Right lobe of liver (tissue), 6 donors: ENCODE measurements at regions not wholly inside any gene's neighbourhood (a gene's known extent, or its start where the extent isn't known, plus 50 kb on each side); places are given as distances from the start of the nearest gene placed in this dataset.

ENCODE experiments used
- ATAC-seq, 4 donors: fragments of 200-7000 bp; cut with Tn5 transposase; one replicate each; pipeline ENCODE4 v1.9.1; 2020; ENCODE audit warnings: mild to moderate bottlenecking in 4 of 4, moderate library complexity in 4 of 4
- DNase-seq, 3 donors: peaks; one replicate each; pipeline ENCODE4 v3.0.0-alpha.2; 2020
- H3K27ac ChIP-seq, 3 donors: fragments of 200-600 bp; one replicate each; pipeline ENCODE4 v1.8.0; 2022
- H3K27me3 ChIP-seq, 2 donors: fragments of 200-600 bp; one replicate each; pipeline ENCODE4 v1.8.0; 2022
- H3K36me3 ChIP-seq, 4 donors: fragments of 200-600 bp; sonication (generic) in 1 of 4; one replicate each; pipeline versions ENCODE4 v1.5.1 to v1.8.0; 2017 to 2022; ENCODE audit warnings: control low read depth in 1 of 4
- H3K4me1 ChIP-seq, 4 donors: fragments of 200-600 bp; sonication (generic) in 1 of 4; one replicate each; pipeline versions ENCODE4 v1.5.1 to v1.8.0; 2017 to 2022; ENCODE audit warnings: control low read depth in 1 of 4
- H3K4me3 ChIP-seq, 3 donors: fragments of 200-600 bp; one replicate each; pipeline ENCODE4 v1.8.0; 2022
- H3K9me3 ChIP-seq, 4 donors: fragments of 200-600 bp; sonication (generic) in 1 of 4; one replicate each; pipeline versions ENCODE4 v1.5.1 to v1.8.0; 2017 to 2022; ENCODE audit warnings: control low read depth in 1 of 4
- POLR2A ChIP-seq: fragments of 450-650 bp; IDR thresholded peaks from one replicate; pipeline ENCODE4 v1.6.1; 2017; ENCODE audit warnings: antibody characterized with exemption, mild to moderate bottlenecking
- WGBS: methylation state at CpG from one replicate; pipeline ENCODE4 v1.1.6; 2018; ENCODE audit warnings: low coverage, low lambda C conversion rate; ENCODE audit not compliant: insufficient coverage; ENCODE audit errors: missing lambda C conversion rate; 5-methylcytosine and 5-hydroxymethylcytosine counted together
- intact Hi-C, 2 donors: fragments of 100-400 bp; cut with DNase I; formaldehyde crosslinking; loops; one replicate each; pipeline versions ENCODE4 v1.11.2 to v1.14.1; 2022
- TF ChIP-seq, protein P1 (sequence below), 4 donors: fragments of 200-600 bp in 3 of 4; fragments of 450-650 bp in 1 of 4; IDR thresholded peaks; one replicate each; pipeline versions ENCODE4 v1.5.1 to v1.8.0; 2016 to 2022; ENCODE audit warnings: antibody characterized with exemption in 4 of 4, mild to moderate bottlenecking in 2 of 4
- donor health status: DM: no; HTN: yes; CAD: no.
- donor health status: DM: no; HTN: no; CAD: no.
- donor health status: DM: no; HTN: no; CAD: no.
- donor health status: DM: no; HTN: yes; CAD: no.
- donor health status: DM: no; HTN: yes; CAD: no.

DNA sequence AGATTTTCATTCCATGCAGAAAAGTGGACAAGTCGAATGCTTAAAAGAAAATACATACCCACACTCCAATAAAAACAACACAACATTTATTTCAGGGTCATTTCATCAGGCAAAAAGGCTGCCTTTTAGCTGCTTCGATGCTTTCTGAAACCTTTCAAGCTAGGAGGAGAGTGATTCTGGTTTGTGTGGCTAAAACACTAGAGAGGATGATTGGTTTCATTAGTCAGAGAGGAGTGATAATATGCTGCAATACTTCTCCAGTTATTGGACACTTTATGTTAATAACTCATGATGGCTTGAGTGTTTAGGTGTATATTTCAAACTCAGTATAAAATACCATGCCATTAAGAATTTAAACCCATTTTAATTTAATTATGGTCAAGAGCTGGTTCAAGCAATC, 614.0 kb downstream of the SLC4A3 start:
- ATAC-seq (no peak), DNase-seq (no peak)
- Histone ChIP-seq H3K27me3 (no peaks in the 10 kb centered on the region), H3K4me1 (no peaks in the 10 kb centered on the region), H3K9me3 (no peaks in the 10 kb centered on the region), H3K4me3 (no peak overlapping the region), H3K27ac (no peak overlapping the region), H3K36me3 (no peaks in the 10 kb centered on the region)
- intact Hi-C loops, result no loop called here
- TF ChIP-seq, protein P1, sequence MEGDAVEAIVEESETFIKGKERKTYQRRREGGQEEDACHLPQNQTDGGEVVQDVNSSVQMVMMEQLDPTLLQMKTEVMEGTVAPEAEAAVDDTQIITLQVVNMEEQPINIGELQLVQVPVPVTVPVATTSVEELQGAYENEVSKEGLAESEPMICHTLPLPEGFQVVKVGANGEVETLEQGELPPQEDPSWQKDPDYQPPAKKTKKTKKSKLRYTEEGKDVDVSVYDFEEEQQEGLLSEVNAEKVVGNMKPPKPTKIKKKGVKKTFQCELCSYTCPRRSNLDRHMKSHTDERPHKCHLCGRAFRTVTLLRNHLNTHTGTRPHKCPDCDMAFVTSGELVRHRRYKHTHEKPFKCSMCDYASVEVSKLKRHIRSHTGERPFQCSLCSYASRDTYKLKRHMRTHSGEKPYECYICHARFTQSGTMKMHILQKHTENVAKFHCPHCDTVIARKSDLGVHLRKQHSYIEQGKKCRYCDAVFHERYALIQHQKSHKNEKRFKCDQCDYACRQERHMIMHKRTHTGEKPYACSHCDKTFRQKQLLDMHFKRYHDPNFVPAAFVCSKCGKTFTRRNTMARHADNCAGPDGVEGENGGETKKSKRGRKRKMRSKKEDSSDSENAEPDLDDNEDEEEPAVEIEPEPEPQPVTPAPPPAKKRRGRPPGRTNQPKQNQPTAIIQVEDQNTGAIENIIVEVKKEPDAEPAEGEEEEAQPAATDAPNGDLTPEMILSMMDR (IDR thresholded peaks at IDR 0.05), result no peak
- no peak for TF ChIP-seq POLR2A
- WGBS, result 50% methylated on average over 2 of the region's 2 CpGs

DNA sequence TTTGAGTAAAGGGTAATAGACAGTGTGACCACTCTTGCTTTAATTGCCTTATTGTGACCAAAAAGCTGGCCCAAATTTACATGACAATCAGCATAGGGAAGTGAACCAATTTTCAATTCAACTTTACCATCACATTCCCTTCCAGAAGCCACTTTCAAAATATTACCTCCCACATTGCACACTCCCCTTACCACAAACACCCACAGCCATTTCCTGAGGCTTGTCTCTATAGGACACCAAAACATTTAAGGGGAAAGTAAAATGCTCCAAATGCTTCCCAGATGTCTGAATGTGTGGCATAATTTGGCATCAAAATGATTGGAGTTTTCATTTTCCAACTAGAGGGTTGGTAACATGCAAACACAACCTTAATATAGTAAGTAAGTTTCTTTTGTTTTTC, 616.1 kb downstream of the SLC4A3 start:
- TF ChIP-seq POLR2A, result no peak
- TF ChIP-seq, protein P1 (IDR thresholded peaks at IDR 0.05), result no peak
- Histone ChIP-seq H3K27ac (no peak overlapping the region), H3K4me1 (no peaks in the 10 kb centered on the region), H3K4me3 (no peak overlapping the region), H3K36me3 (no peaks in the 10 kb centered on the region), H3K27me3 (no peaks in the 10 kb centered on the region), H3K9me3 (no peaks in the 10 kb centered on the region)
- intact Hi-C loops, result no loop called here
- DNase-seq (no peak), ATAC-seq (no peak)

DNA sequence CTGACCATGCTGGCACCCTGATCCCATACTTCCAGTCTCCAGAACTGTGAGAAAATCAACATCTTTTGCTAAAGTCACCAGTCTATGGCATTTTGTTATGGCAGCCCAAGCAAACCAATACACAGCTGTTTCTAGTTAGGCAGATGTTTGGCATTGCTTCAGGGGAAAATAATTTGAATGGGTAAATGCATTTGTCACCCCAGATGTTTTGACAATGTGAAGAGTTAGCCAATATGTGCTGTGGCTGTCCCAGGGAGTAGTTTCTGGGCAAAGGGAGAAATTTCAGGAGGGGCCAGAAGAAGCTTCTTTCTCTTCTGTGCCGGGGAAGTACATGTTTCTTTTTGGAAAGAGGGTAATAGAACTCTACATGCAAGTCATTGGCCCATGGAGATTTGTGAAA, 619.0 kb downstream of the SLC4A3 start:
- H3K27ac ChIP-seq, result no peak overlapping the region
- H3K4me1 ChIP-seq, result no peaks in the 10 kb centered on the region
- H3K36me3 ChIP-seq, result no peaks in the 10 kb centered on the region
- no peaks in the 10 kb centered on the region for H3K9me3 ChIP-seq
- H3K27me3 ChIP-seq, result no peaks in the 10 kb centered on the region
- WGBS, result 50% methylated on average over 1 of the region's 1 CpG
- intact Hi-C loops, result no loop called here
- TF ChIP-seq POLR2A, result no peak
- TF ChIP-seq, protein P1 (IDR thresholded peaks at IDR 0.05), result no peak
- no peak overlapping the region for H3K4me3 ChIP-seq
- no peak for DNase-seq
- ATAC-seq, result no peak

DNA sequence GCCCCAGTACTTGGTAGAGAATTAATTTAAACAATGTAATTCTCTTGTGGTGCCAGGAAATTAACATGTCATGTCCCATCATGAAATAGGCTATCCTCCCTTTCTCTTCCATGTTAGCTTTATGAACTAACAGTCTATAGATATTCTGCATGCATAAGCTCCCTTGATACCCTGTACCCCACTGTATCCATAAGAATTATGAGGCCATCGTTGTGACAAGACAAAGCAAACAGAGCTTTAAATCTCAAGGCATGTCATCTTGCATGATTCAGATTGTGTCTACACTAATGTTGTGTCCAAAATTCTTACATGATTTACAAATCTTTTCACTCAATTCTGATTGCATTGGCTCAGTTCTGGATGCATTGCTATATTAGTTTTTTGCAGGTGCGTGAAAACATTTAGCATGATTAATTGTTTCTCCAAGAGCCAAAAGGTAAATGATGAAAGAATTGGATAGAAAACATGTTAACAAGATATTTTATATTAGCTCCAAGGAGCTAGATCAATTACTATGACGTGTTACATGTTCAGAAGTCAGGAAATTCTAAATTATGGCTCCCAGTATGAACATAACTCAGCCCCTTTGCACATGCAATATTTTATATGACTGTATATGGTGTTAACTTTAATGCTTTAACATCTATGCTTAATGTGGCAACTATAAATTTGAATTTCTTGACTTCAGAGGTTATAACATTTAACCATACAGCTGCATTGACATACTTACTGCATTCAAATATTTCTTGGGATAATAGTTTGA, 620.3 kb downstream of the SLC4A3 start:
- DNase-seq (no peak), ATAC-seq (no peak)
- H3K27ac ChIP-seq, result no peak overlapping the region
- no peaks in the 10 kb centered on the region for H3K36me3 ChIP-seq
- no peaks in the 10 kb centered on the region for H3K9me3 ChIP-seq
- no peak overlapping the region for H3K4me3 ChIP-seq
- 41% methylated on average over 3 of the region's 3 CpGs for WGBS
- no peaks in the 10 kb centered on the region for H3K27me3 ChIP-seq
- H3K4me1 ChIP-seq, result no peaks in the 10 kb centered on the region
- intact Hi-C loops, result no loop called here
- TF ChIP-seq POLR2A, result no peak
- TF ChIP-seq, protein P1 (IDR thresholded peaks at IDR 0.05), result no peak

DNA sequence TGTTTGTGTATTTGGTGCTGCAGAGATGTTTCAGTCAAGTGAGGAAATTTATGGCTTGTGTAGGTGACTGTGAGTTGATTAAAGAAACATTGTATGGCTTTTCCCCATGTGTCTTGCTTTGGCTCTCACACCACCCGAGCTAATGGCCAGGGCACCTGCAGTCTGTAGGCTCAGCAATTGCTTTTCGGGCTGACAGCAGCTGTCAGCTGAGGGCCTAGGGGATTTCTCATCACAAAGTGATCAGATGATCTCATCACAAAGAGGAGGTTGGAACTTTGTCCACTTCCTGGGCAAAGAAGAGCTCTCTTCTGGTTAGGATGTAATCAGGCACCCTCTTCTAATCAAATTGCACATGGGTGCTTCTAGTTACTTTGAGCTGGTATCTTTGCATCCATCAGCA, 632.2 kb downstream of the SLC4A3 start:
- Histone ChIP-seq H3K36me3 (no peaks in the 10 kb centered on the region), H3K4me3 (no peak overlapping the region), H3K27me3 (no peaks in the 10 kb centered on the region), H3K27ac (no peak overlapping the region), H3K9me3 (no peaks in the 10 kb centered on the region), H3K4me1 (no peaks in the 10 kb centered on the region)
- 50% methylated on average over 1 of the region's 2 CpGs for WGBS
- intact Hi-C loops, result no loop called here
- TF ChIP-seq POLR2A, result no peak
- TF ChIP-seq, protein P1 (IDR thresholded peaks at IDR 0.05), result no peak
- DNase-seq, result no peak
- ATAC-seq, result peak in 1 of 4 donors; percentile 32
